IMR-90 (cell line): ENCODE measurements at regions not wholly inside any gene's neighbourhood (a gene's known extent, or its start where the extent isn't known, plus 50 kb on each side); places are given as distances from the start of the nearest gene placed in this dataset.

Experiments
- ATAC-seq: fragments of 200-7000 bp; cut with Tn5 transposase; 2 replicates; pipeline ENCODE4 v1.9.1; 2020; ENCODE audit warnings: low read depth, mild to moderate bottlenecking, moderate library complexity
- BruUV-seq: library from RNA; stranded (reverse); fragments of 400-500 nt; replicated peaks from 2 replicates; lab custom pipeline; 2021; lab: Mats Ljungman, UMichigan
- CTCF ChIA-PET: fragments of 300-600 bp; formaldehyde crosslinking; extraction: SDS; loops from one replicate; lab custom pipeline; 2021; ENCODE audit warnings: antibody characterized with exemption; lab: Yijun Ruan, JAX
- POLR2A ChIA-PET: fragments of 300-600 bp; sonication (Branson Sonifier 250); formaldehyde crosslinking; loops from one replicate; lab custom pipeline; 2022; ENCODE audit warnings: antibody characterized with exemption; ENCODE audit not compliant: unreplicated experiment; lab: Charles Lee
- DNase-seq: peaks from one replicate; pipeline ENCODE4 v3.0.0; 2013
- H2AFZ ChIP-seq: replicated peaks from 2 replicates; pipeline ENCODE3; 2013; ENCODE audit warnings: low read length, mild to moderate bottlenecking; ENCODE audit not compliant: poor library complexity
- H2AK5ac ChIP-seq: 2 replicates; pipeline ENCODE4 v1.6.1; 2013; ENCODE audit warnings: low read depth, low read length, inconsistent platforms
- H2AK9ac ChIP-seq: replicated peaks from 2 replicates; pipeline ENCODE3; 2013; ENCODE audit warnings: mild to moderate bottlenecking, low read depth, low read length, moderate library complexity; ENCODE audit not compliant: poor library complexity
- H2BK120ac ChIP-seq: 2 replicates; pipeline ENCODE4 v1.6.1; 2013; ENCODE audit warnings: low read depth, low read length, inconsistent platforms
- H2BK15ac ChIP-seq: 3 replicates; pipeline ENCODE4 v1.6.1; 2013; ENCODE audit warnings: low read depth, low read length, inconsistent platforms
- H2BK20ac ChIP-seq: 2 replicates; pipeline ENCODE4 v1.6.1; 2013; ENCODE audit warnings: low read depth, mild to moderate bottlenecking, inconsistent platforms, low read length, moderate library complexity
- H2BK5ac ChIP-seq: 2 replicates; pipeline ENCODE4 v1.6.1; 2013; ENCODE audit warnings: mild to moderate bottlenecking, low read depth, low read length, inconsistent platforms; ENCODE audit not compliant: poor library complexity, severe bottlenecking
- H3K14ac ChIP-seq: replicated peaks from 2 replicates; pipeline ENCODE4 v1.6.1; 2013; ENCODE audit warnings: low read depth, low read length, inconsistent platforms
- H3K18ac ChIP-seq: 2 replicates; pipeline ENCODE4 v1.6.1; 2013; ENCODE audit warnings: low read depth, low read length, control low read depth
- H3K23ac ChIP-seq: 2 replicates; pipeline ENCODE4 v1.6.1; 2013; ENCODE audit warnings: low read depth, low read length, inconsistent platforms
- H3K27ac ChIP-seq: 2 replicates; pipeline ENCODE4 v1.5.1; 2013; ENCODE audit warnings: mild to moderate bottlenecking, control low read depth, low read length; ENCODE audit not compliant: insufficient read depth
- H3K27me3 ChIP-seq: 2 replicates; pipeline ENCODE4 v1.6.1; 2013; ENCODE audit warnings: low read length; ENCODE audit not compliant: control insufficient read depth, insufficient read depth
- H3K36me3 ChIP-seq: 2 replicates; pipeline ENCODE4 v1.6.1; 2013; ENCODE audit warnings: low read length, mixed read lengths; ENCODE audit not compliant: control insufficient read depth, insufficient read depth
- H3K4ac ChIP-seq: 2 replicates; pipeline ENCODE4 v1.6.1; 2013; ENCODE audit warnings: low read depth, low read length, inconsistent platforms
- H3K4me1 ChIP-seq: 2 replicates; pipeline ENCODE4 v1.6.1; 2013; ENCODE audit warnings: low read length, mixed read lengths; ENCODE audit not compliant: control insufficient read depth, insufficient read depth
- H3K4me2 ChIP-seq: 2 replicates; pipeline ENCODE4 v1.6.1; 2013; ENCODE audit warnings: low read depth, mild to moderate bottlenecking, control low read depth, low read length, moderate library complexity
- H3K4me3 ChIP-seq: 2 replicates; pipeline ENCODE4 v1.5.1; 2013; ENCODE audit warnings: low read depth, mild to moderate bottlenecking, control low read depth, low read length, moderate library complexity; ENCODE audit not compliant: insufficient read depth
- H3K56ac ChIP-seq: 2 replicates; pipeline ENCODE4 v1.6.1; 2013; ENCODE audit warnings: low read length, inconsistent platforms; ENCODE audit not compliant: insufficient read depth; ENCODE audit errors: extremely low read depth
- H3K79me1 ChIP-seq, 2 experiments: 2 replicates each; pipeline ENCODE4 v1.6.1; 2013; ENCODE audit warnings: low read length in 2 of 2, inconsistent platforms in 1 of 2, low read depth in 1 of 2
- H3K9ac ChIP-seq: 2 replicates; pipeline ENCODE4 v1.6.1; 2013; ENCODE audit warnings: low read depth, low read length, control low read depth
- H3K9me1 ChIP-seq: 2 replicates; pipeline ENCODE4 v1.6.1; 2013; ENCODE audit warnings: low read length, inconsistent platforms; ENCODE audit not compliant: insufficient read depth
- H3K9me3 ChIP-seq: 2 replicates; pipeline ENCODE4 v1.6.1; 2013; ENCODE audit warnings: low read length; ENCODE audit not compliant: control insufficient read depth, insufficient read depth
- H4K20me1 ChIP-seq: 2 replicates; pipeline ENCODE4 v1.6.1; 2013; ENCODE audit warnings: low read length, inconsistent platforms; ENCODE audit not compliant: insufficient read depth
- H4K5ac ChIP-seq: 2 replicates; pipeline ENCODE4 v1.6.1; 2013; ENCODE audit warnings: mild to moderate bottlenecking, low read depth, low read length, control low read depth
- H4K8ac ChIP-seq, 2 experiments: 2 replicates each; pipeline ENCODE4 v1.6.1; 2013; ENCODE audit warnings: low read depth in 2 of 2, low read length in 2 of 2, control low read depth in 1 of 2, inconsistent platforms in 1 of 2
- H4K91ac ChIP-seq: 2 replicates; pipeline ENCODE4 v1.6.1; 2013; ENCODE audit warnings: low read depth, low read length, inconsistent platforms; ENCODE audit not compliant: insufficient read depth
- CEBPB ChIP-seq: IDR thresholded peaks from 2 replicates; pipeline ENCODE4 v1.6.1; 2012; ENCODE audit warnings: low read depth, low read length, improper control_type of control experiment
- CTCF ChIP-seq: conservative IDR thresholded peaks from 2 replicates; pipeline ENCODE4 v1.5.1; 2012; ENCODE audit warnings: mild to moderate bottlenecking, low read depth, low read length, improper control_type of control experiment
- MAZ ChIP-seq: IDR thresholded peaks from 2 replicates; pipeline ENCODE4 v1.6.1; 2012; ENCODE audit warnings: low read depth, mild to moderate bottlenecking, low read length, improper control_type of control experiment, moderate library complexity, borderline replicate concordance
- MXI1 ChIP-seq: IDR thresholded peaks from 2 replicates; pipeline ENCODE4 v1.6.1; 2012; ENCODE audit warnings: low read depth, mild to moderate bottlenecking, low read length, moderate library complexity, borderline replicate concordance
- POLR2A ChIP-seq: IDR thresholded peaks from 2 replicates; pipeline ENCODE4 v1.6.1; 2012; ENCODE audit warnings: mild to moderate bottlenecking, low read depth, low read length
- RCOR1 ChIP-seq: IDR thresholded peaks from 2 replicates; pipeline ENCODE4 v1.6.1; 2012; ENCODE audit warnings: mild to moderate bottlenecking, low read length, improper control_type of control experiment; ENCODE audit not compliant: insufficient replicate concordance
- RFX5 ChIP-seq: IDR thresholded peaks from 2 replicates; pipeline ENCODE4 v1.8.0; 2012; ENCODE audit warnings: low read depth, mild to moderate bottlenecking, low read length, moderate library complexity
- SMC3 ChIP-seq: fragments of 150-350 bp; IDR thresholded peaks from 2 replicates; pipeline ENCODE4 v1.6.1; 2016; ENCODE audit warnings: low read depth, mild to moderate bottlenecking, antibody characterized with exemption, low read length, moderate library complexity
- USF2 ChIP-seq: fragments of 150-350 bp; IDR thresholded peaks from 2 replicates; pipeline ENCODE4 v1.6.1; 2017; ENCODE audit warnings: mild to moderate bottlenecking, antibody characterized with exemption, low read length, low read depth
- WGBS, 2 experiments: methylation state at CpG; one replicate each; pipeline versions ENCODE4 v1.1.5 to v1.1.7; 2013; ENCODE audit warnings: missing lambda C conversion rate in 2 of 2; ENCODE audit not compliant: insufficient read length in 1 of 2; ENCODE audit errors: extremely low coverage in 2 of 2; 5-methylcytosine and 5-hydroxymethylcytosine counted together
- dilution Hi-C: fragments of 300-500 bp; cut with HindIII; formaldehyde crosslinking; loops from one replicate; pipeline ENCODE4 v1.14.3; 2018; ENCODE audit warnings: low sequenced_read_pairs; ENCODE audit not compliant: unreplicated experiment
- in situ Hi-C: fragments of 300-500 bp; cut with MboI; formaldehyde crosslinking; loops from 3 replicates; pipeline ENCODE4 v1.14.3; 2019; ENCODE audit warnings: low sequenced_read_pairs, inconsistent platforms, mixed read lengths
- intact Hi-C: fragments of 100-400 bp; cut with micrococcal nuclease; formaldehyde crosslinking; loops from 2 replicates; pipeline ENCODE4 v1.10.0; 2022

- dilution Hi-C loops: no loop called here
- H3K9me1 ChIP-seq: peaks cover 28% of the 10 kb centered on the region
- H3K9me3 ChIP-seq: no peaks in the 10 kb centered on the region
- in situ Hi-C loops: no loop called here
- WGBS, 2 experiments: 54% methylated on average over 2 of the region's 5 CpGs; no CpG with 5 or more reads in 1 of the 2 experiments
- POLR2A ChIA-PET: no interaction called here
- peak overlapping the region in 1 of 2 experiments; percentile 2; a peak in 1 of 4 replicates for H4K8ac ChIP-seq
- H3K27me3 ChIP-seq: no peaks in the 10 kb centered on the region
- H3K9ac ChIP-seq: no peak overlapping the region
- BruUV-seq: no TSS peak
- H3K56ac ChIP-seq: no peak overlapping the region
- H3K4me3 ChIP-seq: no peak overlapping the region
- no peaks in the 10 kb centered on the region for H3K36me3 ChIP-seq
- H2AFZ ChIP-seq: no peak overlapping the region
- no peak overlapping the region for H3K4me2 ChIP-seq
- H2AK9ac ChIP-seq: no peak overlapping the region
- no peak overlapping the region for H4K5ac ChIP-seq
- H3K18ac ChIP-seq: no peak overlapping the region
- peak overlapping the region; percentile 60; the same call in 1 of the 2 replicates for H2AK5ac ChIP-seq
- H2BK5ac ChIP-seq: no peak overlapping the region
- no peaks in the 10 kb centered on the region for H4K20me1 ChIP-seq
- H2BK15ac ChIP-seq: no peak overlapping the region
- no peak for TF ChIP-seq MAZ
- no peak for TF ChIP-seq RCOR1
- no peak for TF ChIP-seq RFX5
- TF ChIP-seq CEBPB: no peak
- no peak for TF ChIP-seq USF2
- no peak for TF ChIP-seq SMC3
- no peak for TF ChIP-seq MXI1
- TF ChIP-seq POLR2A: no peak
- TF ChIP-seq CTCF: no peak
- 0 out of 2 replicates have a peak overlapping the region, but pooled peaks have one; percentile 14 for H4K91ac ChIP-seq
- peak overlapping the region; percentile 18 for H3K4ac ChIP-seq
- no peak overlapping the region for H3K14ac ChIP-seq
- H2BK20ac ChIP-seq: 0 out of 2 replicates have a peak overlapping the region, but pooled peaks have one; percentile 12
- H3K4me1 ChIP-seq: peaks cover 19% of the 10 kb centered on the region
- no peak overlapping the region for H3K27ac ChIP-seq
- peaks cover 0 to 5% of the 10 kb centered on the region in 2 experiments; a peak in 1 of 4 replicates for H3K79me1 ChIP-seq
- no peak overlapping the region for H3K23ac ChIP-seq
- intact Hi-C loops: no loop called here
- no peak overlapping the region for H2BK120ac ChIP-seq
- ATAC-seq (no peak), DNase-seq (no peak)
- CTCF ChIA-PET: no interaction called here
These were observed 299.1 kb upstream of the FOXF1 start for GRCh38 chr16:86211265-86211664.
